H1 (cell line): ENCODE measurements at regions not wholly inside any gene's neighbourhood (a gene's known extent, or its start where the extent isn't known, plus 50 kb on each side); places are given as distances from the start of the nearest gene placed in this dataset.

Experiments
- CTCF ChIP-seq, 3 experiments: IDR thresholded peaks; 1 replicate in 2 of 3; 2 replicates in 1 of 3; pipeline versions ENCODE4 v1.5.1 to v1.6.1; 2011; ENCODE audit warnings: low read length in 3 of 3, mild to moderate bottlenecking in 3 of 3, inconsistent platforms in 2 of 3, low read depth in 1 of 3, moderate library complexity in 1 of 3; ENCODE audit not compliant: insufficient read depth in 1 of 3; ENCODE audit errors: control extremely low read depth in 1 of 3
- KDM4A ChIP-seq: IDR thresholded peaks from one replicate; pipeline ENCODE4 v1.7.1; 2012; ENCODE audit warnings: low read depth, mild to moderate bottlenecking, moderate library complexity, low read length, inconsistent platforms; ENCODE audit not compliant: severe bottlenecking
- RAD21 ChIP-seq, 2 experiments: IDR thresholded peaks in 1 of 2; conservative IDR thresholded peaks in 1 of 2; 2 replicates each; pipeline ENCODE4 v1.6.1; 2011; ENCODE audit warnings: low read depth in 2 of 2, low read length in 2 of 2, improper control_type of control experiment in 1 of 2, inconsistent platforms in 1 of 2, mild to moderate bottlenecking in 1 of 2, moderate library complexity in 1 of 2

DNA sequence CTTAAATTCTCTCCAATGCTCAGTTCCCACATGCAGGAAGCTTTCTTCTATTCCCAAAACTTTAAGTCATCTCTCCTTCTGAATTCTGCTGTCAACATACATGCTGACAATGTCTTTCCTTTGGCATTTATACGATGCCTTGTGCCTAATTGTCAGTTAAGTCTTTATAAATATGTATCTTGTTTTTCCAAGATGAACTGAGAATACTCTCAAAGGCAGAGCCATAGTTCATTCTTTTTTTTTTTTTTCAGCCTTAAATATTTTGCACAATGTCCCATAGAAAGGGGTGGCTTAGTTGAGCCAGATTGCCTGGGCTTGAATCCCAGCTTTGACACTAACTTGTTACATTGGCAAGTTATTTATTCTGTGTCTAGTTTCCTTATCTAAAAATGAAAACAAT is 210.6 kb downstream of the QDPR start (continued):
- TF ChIP-seq CTCF (IDR thresholded peaks at IDR 0.05; ENCODE audit: control extremely low read depth in 1 of 3, insufficient read depth in 1 of 3, low read depth in 1 of 3, low read length in 3 of 3) (no peak), RAD21 (IDR thresholded peaks at IDR 0.05 in 1 of 2, conservative IDR thresholded peaks at IDR 0.05 in 1 of 2; ENCODE audit: low read depth in 2 of 2, low read length in 2 of 2) (no peak), KDM4A (no peak)
